ENCODE measurements at regions not wholly inside any gene's neighbourhood (a gene's known extent, or its start where the extent isn't known, plus 50 kb on each side); places are given as distances from the start of the nearest gene placed in this dataset.

- Histone ChIP-seq H3K9ac (ENCODE audit: low read depth in 1 of 3, low read length in 3 of 3) (no peak overlapping the region), H3K27ac (ENCODE audit: low read depth, low read length) (no peak overlapping the region), H3K4me3 (ENCODE audit: low read length in 3 of 3) (no peak overlapping the region)
Measured at GRCh38 chr7:33711231-33712019, 193.9 kb upstream of the BMPER start.

GRCh38 chr7:33712020-33712414, 193.3 kb upstream of the BMPER start:
- Histone ChIP-seq H3K9ac (ENCODE audit: low read depth in 1 of 3, low read length in 3 of 3) (no peak overlapping the region), H3K4me1 (ENCODE audit: control insufficient read depth in 3 of 3, insufficient read depth in 3 of 3, low read length in 3 of 3) (peaks cover 7% of the 10 kb centered on the region in 3 donors), H3K9me3 (ENCODE audit: control insufficient read depth in 3 of 3, low read length in 3 of 3) (no peaks in the 10 kb centered on the region), H3K27ac (ENCODE audit: low read depth, low read length) (no peak overlapping the region), H3K27me3 (ENCODE audit: control insufficient read depth in 3 of 3, insufficient read depth in 3 of 3, low read length in 3 of 3) (no peaks in the 10 kb centered on the region), H3K36me3 (ENCODE audit: control insufficient read depth in 3 of 3, insufficient read depth in 3 of 3, low read length in 3 of 3) (no peaks in the 10 kb centered on the region), H3K4me3 (ENCODE audit: low read length in 3 of 3) (no peak overlapping the region)

More at GRCh38 chr7:33711231-33712019, 193.9 kb upstream of the BMPER start:
- Histone ChIP-seq H3K27me3 (ENCODE audit: control insufficient read depth in 3 of 3, insufficient read depth in 3 of 3, low read length in 3 of 3) (no peaks in the 10 kb centered on the region), H3K4me1 (ENCODE audit: control insufficient read depth in 3 of 3, insufficient read depth in 3 of 3, low read length in 3 of 3) (peaks cover 8 to 13% (median 11%) of the 10 kb centered on the region in 3 donors), H3K36me3 (ENCODE audit: control insufficient read depth in 3 of 3, insufficient read depth in 3 of 3, low read length in 3 of 3) (no peaks in the 10 kb centered on the region), H3K9me3 (ENCODE audit: control insufficient read depth in 3 of 3, low read length in 3 of 3) (no peaks in the 10 kb centered on the region)

GRCh38 chr7:33714208-33714607, 191.1 kb upstream of the BMPER start:
- Histone ChIP-seq H3K27ac (ENCODE audit: low read depth, low read length) (no peak overlapping the region), H3K9ac (ENCODE audit: low read depth in 1 of 3, low read length in 3 of 3) (no peak overlapping the region), H3K4me1 (ENCODE audit: control insufficient read depth in 3 of 3, insufficient read depth in 3 of 3, low read length in 3 of 3) (peaks cover 5 to 7% (median 6%) of the 10 kb centered on the region in 3 donors), H3K4me3 (ENCODE audit: low read length in 3 of 3) (no peak overlapping the region), H3K36me3 (ENCODE audit: control insufficient read depth in 3 of 3, insufficient read depth in 3 of 3, low read length in 3 of 3) (no peaks in the 10 kb centered on the region), H3K27me3 (ENCODE audit: control insufficient read depth in 3 of 3, insufficient read depth in 3 of 3, low read length in 3 of 3) (no peaks in the 10 kb centered on the region), H3K9me3 (ENCODE audit: control insufficient read depth in 3 of 3, low read length in 3 of 3) (no peaks in the 10 kb centered on the region)

- H3K9ac ChIP-seq (ENCODE audit: low read depth in 1 of 3, low read length in 3 of 3): no peak overlapping the region
- no peak overlapping the region for H3K4me3 ChIP-seq (ENCODE audit: low read length in 3 of 3)
- no peaks in the 10 kb centered on the region for H3K36me3 ChIP-seq (ENCODE audit: control insufficient read depth in 3 of 3, insufficient read depth in 3 of 3, low read length in 3 of 3)
- H3K27me3 ChIP-seq (ENCODE audit: control insufficient read depth in 3 of 3, insufficient read depth in 3 of 3, low read length in 3 of 3): no peaks in the 10 kb centered on the region
- H3K4me1 ChIP-seq (ENCODE audit: control insufficient read depth in 3 of 3, insufficient read depth in 3 of 3, low read length in 3 of 3): peaks cover 9 to 14% (median 13%) of the 10 kb centered on the region in 3 donors
- no peak overlapping the region for H3K27ac ChIP-seq (ENCODE audit: low read depth, low read length)
- H3K9me3 ChIP-seq (ENCODE audit: control insufficient read depth in 3 of 3, low read length in 3 of 3): no peaks in the 10 kb centered on the region
Measured at GRCh38 chr7:33716581-33717477, 188.5 kb upstream of the BMPER start.

- Histone ChIP-seq H3K9me3 (ENCODE audit: control insufficient read depth in 3 of 3, low read length in 3 of 3) (no peaks in the 10 kb centered on the region), H3K9ac (ENCODE audit: low read depth in 1 of 3, low read length in 3 of 3) (no peak overlapping the region), H3K27ac (ENCODE audit: low read depth, low read length) (peak overlapping the region; percentile 65)
Measured at GRCh38 chr7:33719059-33719581, 186.2 kb upstream of the BMPER start.

GRCh38 chr7:33720139-33720538, 185.2 kb upstream of the BMPER start:
- H3K4me1 ChIP-seq (ENCODE audit: control insufficient read depth in 3 of 3, insufficient read depth in 3 of 3, low read length in 3 of 3): peaks cover 19 to 26% (median 24%) of the 10 kb centered on the region in 3 donors

More at GRCh38 chr7:33719059-33719581, 186.2 kb upstream of the BMPER start:
- Histone ChIP-seq H3K4me1 (ENCODE audit: control insufficient read depth in 3 of 3, insufficient read depth in 3 of 3, low read length in 3 of 3) (peaks cover 19 to 26% (median 24%) of the 10 kb centered on the region in 3 donors), H3K4me3 (ENCODE audit: low read length in 3 of 3) (no peak overlapping the region), H3K36me3 (ENCODE audit: control insufficient read depth in 3 of 3, insufficient read depth in 3 of 3, low read length in 3 of 3) (no peaks in the 10 kb centered on the region), H3K27me3 (ENCODE audit: control insufficient read depth in 3 of 3, insufficient read depth in 3 of 3, low read length in 3 of 3) (no peaks in the 10 kb centered on the region)

GRCh38 chr7:33720870-33721269, 184.5 kb upstream of the BMPER start:
- H3K4me3 ChIP-seq (ENCODE audit: low read length in 3 of 3): no peak overlapping the region
- H3K27me3 ChIP-seq (ENCODE audit: control insufficient read depth in 3 of 3, insufficient read depth in 3 of 3, low read length in 3 of 3): no peaks in the 10 kb centered on the region
- peaks cover 19 to 26% (median 24%) of the 10 kb centered on the region in 3 donors for H3K4me1 ChIP-seq (ENCODE audit: control insufficient read depth in 3 of 3, insufficient read depth in 3 of 3, low read length in 3 of 3)
- H3K27ac ChIP-seq (ENCODE audit: low read depth, low read length): no peak overlapping the region
- H3K9ac ChIP-seq (ENCODE audit: low read depth in 1 of 3, low read length in 3 of 3): no peak overlapping the region
- no peaks in the 10 kb centered on the region for H3K36me3 ChIP-seq (ENCODE audit: control insufficient read depth in 3 of 3, insufficient read depth in 3 of 3, low read length in 3 of 3)
- no peaks in the 10 kb centered on the region for H3K9me3 ChIP-seq (ENCODE audit: control insufficient read depth in 3 of 3, low read length in 3 of 3)

More at GRCh38 chr7:33720139-33720538, 185.2 kb upstream of the BMPER start:
- Histone ChIP-seq H3K9ac (ENCODE audit: low read depth in 1 of 3, low read length in 3 of 3) (no peak overlapping the region), H3K27ac (ENCODE audit: low read depth, low read length) (no peak overlapping the region), H3K27me3 (ENCODE audit: control insufficient read depth in 3 of 3, insufficient read depth in 3 of 3, low read length in 3 of 3) (no peaks in the 10 kb centered on the region), H3K9me3 (ENCODE audit: control insufficient read depth in 3 of 3, low read length in 3 of 3) (no peaks in the 10 kb centered on the region), H3K4me3 (ENCODE audit: low read length in 3 of 3) (no peak overlapping the region), H3K36me3 (ENCODE audit: control insufficient read depth in 3 of 3, insufficient read depth in 3 of 3, low read length in 3 of 3) (no peaks in the 10 kb centered on the region)

GRCh38 chr7:33721895-33722294, 183.4 kb upstream of the BMPER start:
- Histone ChIP-seq H3K9me3 (ENCODE audit: control insufficient read depth in 3 of 3, low read length in 3 of 3) (no peaks in the 10 kb centered on the region), H3K4me1 (ENCODE audit: control insufficient read depth in 3 of 3, insufficient read depth in 3 of 3, low read length in 3 of 3) (peaks cover 22 to 26% (median 24%) of the 10 kb centered on the region in 3 donors), H3K4me3 (ENCODE audit: low read length in 3 of 3) (peak overlapping the region in 1 of 3 donors; percentile 37), H3K27ac (ENCODE audit: low read depth, low read length) (peak overlapping the region; percentile 74), H3K27me3 (ENCODE audit: control insufficient read depth in 3 of 3, insufficient read depth in 3 of 3, low read length in 3 of 3) (no peaks in the 10 kb centered on the region), H3K36me3 (ENCODE audit: control insufficient read depth in 3 of 3, insufficient read depth in 3 of 3, low read length in 3 of 3) (no peaks in the 10 kb centered on the region), H3K9ac (ENCODE audit: low read depth in 1 of 3, low read length in 3 of 3) (peak overlapping the region; percentile 28 to 45 (median 34))

GRCh38 chr7:33722383-33723101, 182.8 kb upstream of the BMPER start:
- Histone ChIP-seq H3K4me3 (ENCODE audit: low read length in 3 of 3) (peak overlapping the region; percentile 33 to 52 (median 37)), H3K4me1 (ENCODE audit: control insufficient read depth in 3 of 3, insufficient read depth in 3 of 3, low read length in 3 of 3) (peaks cover 22 to 26% (median 24%) of the 10 kb centered on the region in 3 donors), H3K27ac (ENCODE audit: low read depth, low read length) (peak overlapping the region; percentile 74)

More at GRCh38 chr7:33722383-33723101, 182.8 kb upstream of the BMPER start:
- peak overlapping the region; percentile 28 to 45 (median 34) for H3K9ac ChIP-seq (ENCODE audit: low read depth in 1 of 3, low read length in 3 of 3)
- no peaks in the 10 kb centered on the region for H3K9me3 ChIP-seq (ENCODE audit: control insufficient read depth in 3 of 3, low read length in 3 of 3)
- no peaks in the 10 kb centered on the region for H3K27me3 ChIP-seq (ENCODE audit: control insufficient read depth in 3 of 3, insufficient read depth in 3 of 3, low read length in 3 of 3)
- H3K36me3 ChIP-seq (ENCODE audit: control insufficient read depth in 3 of 3, insufficient read depth in 3 of 3, low read length in 3 of 3): no peaks in the 10 kb centered on the region

Measured in skeletal muscle tissue (tissue), 3 donors.